ENCODE measurements at regions not wholly inside any gene's neighbourhood (a gene's known extent, or its start where the extent isn't known, plus 50 kb on each side); places are given as distances from the start of the nearest gene placed in this dataset.

DNA sequence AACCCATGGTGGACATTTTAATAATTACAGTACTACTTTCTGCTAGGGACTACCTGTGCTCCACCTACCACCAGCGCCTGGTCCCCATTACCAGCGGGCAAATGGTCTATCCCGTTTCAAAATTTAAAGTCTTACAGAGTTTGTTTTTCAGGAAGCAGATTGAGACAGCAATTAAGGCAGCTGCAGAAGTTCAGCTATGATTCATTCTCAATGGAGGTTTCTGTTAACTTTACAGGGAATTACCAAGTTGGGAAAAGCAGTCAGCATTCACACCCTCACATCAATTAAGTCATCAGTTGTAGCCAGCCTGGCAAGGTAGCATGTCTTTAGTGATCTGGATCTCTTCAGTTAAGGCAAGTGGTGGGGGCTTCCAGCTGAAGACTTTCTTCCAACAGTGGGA, 410.6 kb upstream of the DAB2 start:
- no peak for DNase-seq (ENCODE audit: low read depth in 2 of 2)
- H3K4me3 ChIP-seq (replicated peaks in 1 of 2; ENCODE audit: low read depth in 2 of 2, low read length in 2 of 2), result no peak overlapping the region
- TF ChIP-seq, protein P1, sequence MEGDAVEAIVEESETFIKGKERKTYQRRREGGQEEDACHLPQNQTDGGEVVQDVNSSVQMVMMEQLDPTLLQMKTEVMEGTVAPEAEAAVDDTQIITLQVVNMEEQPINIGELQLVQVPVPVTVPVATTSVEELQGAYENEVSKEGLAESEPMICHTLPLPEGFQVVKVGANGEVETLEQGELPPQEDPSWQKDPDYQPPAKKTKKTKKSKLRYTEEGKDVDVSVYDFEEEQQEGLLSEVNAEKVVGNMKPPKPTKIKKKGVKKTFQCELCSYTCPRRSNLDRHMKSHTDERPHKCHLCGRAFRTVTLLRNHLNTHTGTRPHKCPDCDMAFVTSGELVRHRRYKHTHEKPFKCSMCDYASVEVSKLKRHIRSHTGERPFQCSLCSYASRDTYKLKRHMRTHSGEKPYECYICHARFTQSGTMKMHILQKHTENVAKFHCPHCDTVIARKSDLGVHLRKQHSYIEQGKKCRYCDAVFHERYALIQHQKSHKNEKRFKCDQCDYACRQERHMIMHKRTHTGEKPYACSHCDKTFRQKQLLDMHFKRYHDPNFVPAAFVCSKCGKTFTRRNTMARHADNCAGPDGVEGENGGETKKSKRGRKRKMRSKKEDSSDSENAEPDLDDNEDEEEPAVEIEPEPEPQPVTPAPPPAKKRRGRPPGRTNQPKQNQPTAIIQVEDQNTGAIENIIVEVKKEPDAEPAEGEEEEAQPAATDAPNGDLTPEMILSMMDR (IDR thresholded peaks at IDR 0.05; ENCODE audit: low read depth, low read length), result no peak

DNA sequence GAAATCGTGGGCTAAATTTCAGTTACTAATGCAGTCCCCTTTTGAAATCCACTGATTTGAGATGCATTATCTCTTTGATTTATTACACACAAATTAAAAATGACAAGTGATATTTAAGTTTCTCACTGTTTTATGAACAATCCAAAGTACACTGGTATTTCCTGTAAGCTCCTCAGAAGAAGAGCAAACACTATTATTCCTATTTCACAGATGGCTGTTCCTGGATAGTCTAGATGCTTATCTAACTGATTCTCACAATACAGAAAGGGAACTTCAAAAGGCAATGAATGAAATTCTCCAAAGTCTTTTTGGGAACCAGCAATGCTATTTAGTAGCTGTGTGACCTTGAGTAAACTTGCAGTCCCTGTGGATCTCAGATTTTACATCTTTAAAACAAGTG, 404.7 kb upstream of the DAB2 start:
- TF ChIP-seq, protein P1 (IDR thresholded peaks at IDR 0.05; ENCODE audit: low read depth, low read length), result no peak
- DNase-seq (ENCODE audit: low read depth in 2 of 2), result no peak
- no peak overlapping the region for H3K4me3 ChIP-seq (replicated peaks in 1 of 2; ENCODE audit: low read depth in 2 of 2, low read length in 2 of 2)

DNA sequence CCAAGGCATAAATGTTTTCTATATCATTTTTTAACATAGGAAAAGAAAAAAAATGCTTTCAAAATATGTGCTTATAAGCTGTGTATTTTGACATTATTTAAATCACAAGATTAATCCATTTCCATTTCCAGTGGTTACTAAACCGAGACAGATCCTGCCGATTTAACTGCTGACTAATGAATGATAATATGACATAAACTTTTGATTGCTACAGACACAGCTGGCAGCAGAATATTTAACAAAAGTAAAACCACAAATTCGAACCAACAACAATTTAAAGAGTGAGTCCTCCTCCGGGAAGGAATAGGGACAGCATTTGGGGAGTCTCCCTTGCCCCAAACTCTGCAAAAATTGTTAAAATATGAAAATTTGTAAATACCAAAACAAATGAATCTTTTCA, 401.3 kb upstream of the DAB2 start:
- no peak overlapping the region for H3K4me3 ChIP-seq (replicated peaks in 1 of 2; ENCODE audit: low read depth in 2 of 2, low read length in 2 of 2)
- DNase-seq (ENCODE audit: low read depth in 2 of 2), result peak in 1 of 2 donors; percentile 17
- TF ChIP-seq, protein P1 (IDR thresholded peaks at IDR 0.05; ENCODE audit: low read depth, low read length), result no peak

DNA sequence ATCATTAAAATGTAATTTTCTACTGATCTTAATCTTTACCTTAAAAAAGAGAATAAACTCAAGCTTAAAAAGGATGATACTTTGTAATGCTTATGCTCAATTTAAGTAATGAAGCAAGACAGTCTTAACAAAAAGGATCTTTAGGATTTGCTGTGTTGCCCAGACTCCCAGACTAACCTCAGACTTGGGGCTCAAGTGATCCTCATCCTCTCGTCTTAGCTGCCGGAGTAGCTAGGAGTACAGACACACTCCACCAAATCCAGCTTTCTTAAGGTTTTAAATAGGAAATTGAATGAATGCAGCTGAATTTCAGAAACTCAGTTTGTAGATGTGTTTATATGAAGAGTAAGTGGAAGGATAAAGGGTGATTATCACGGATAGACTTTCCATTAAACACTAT, 400.5 kb upstream of the DAB2 start:
- TF ChIP-seq, protein P1 (IDR thresholded peaks at IDR 0.05; ENCODE audit: low read depth, low read length), result no peak
- no peak overlapping the region for H3K4me3 ChIP-seq (replicated peaks in 1 of 2; ENCODE audit: low read depth in 2 of 2, low read length in 2 of 2)
- DNase-seq (ENCODE audit: low read depth in 2 of 2), result no peak

DNA sequence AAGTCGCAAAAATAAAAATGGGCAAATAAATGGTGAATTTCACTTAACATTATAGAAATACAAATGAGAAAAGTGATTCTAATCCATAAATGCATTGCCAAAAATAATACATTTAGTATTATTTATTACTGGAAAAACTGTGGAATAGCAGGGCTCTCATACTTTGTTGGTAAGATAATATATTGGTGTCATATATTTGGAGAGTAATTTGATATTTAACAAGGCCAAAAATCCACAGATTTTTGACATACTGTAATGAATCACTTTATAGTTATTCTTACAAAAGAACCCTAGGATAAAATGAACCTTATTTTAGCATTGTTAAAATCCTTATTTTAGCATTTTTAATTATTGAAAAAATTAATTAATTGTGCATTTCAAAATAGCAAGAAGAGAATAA, 397.2 kb upstream of the DAB2 start:
- TF ChIP-seq, protein P1 (IDR thresholded peaks at IDR 0.05; ENCODE audit: low read depth, low read length), result no peak
- no peak for DNase-seq (ENCODE audit: low read depth in 2 of 2)
- H3K4me3 ChIP-seq (replicated peaks in 1 of 2; ENCODE audit: low read depth in 2 of 2, low read length in 2 of 2), result no peak overlapping the region

DNA sequence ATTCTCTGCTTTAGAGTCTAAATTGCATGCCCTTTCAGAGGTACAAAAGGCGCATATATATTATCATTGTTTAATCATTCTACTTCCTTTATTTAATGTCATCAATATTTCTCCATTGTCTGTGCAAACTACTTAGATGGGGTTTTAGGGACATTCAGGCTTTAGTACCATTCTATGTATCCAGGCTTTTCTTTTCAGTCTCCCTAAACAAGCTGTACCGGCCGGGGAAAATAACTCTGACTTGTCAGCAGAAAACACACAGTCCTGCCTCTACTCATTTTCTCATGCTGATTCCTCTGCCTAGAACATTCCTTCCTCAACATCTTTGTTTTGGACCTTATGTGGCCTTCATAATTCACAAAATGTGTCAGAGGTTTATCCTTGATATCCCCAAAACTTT, 392.1 kb upstream of the DAB2 start:
- no peak for DNase-seq (ENCODE audit: low read depth in 2 of 2)
- TF ChIP-seq, protein P1 (IDR thresholded peaks at IDR 0.05; ENCODE audit: low read depth, low read length), result no peak
- H3K4me3 ChIP-seq (replicated peaks in 1 of 2; ENCODE audit: low read depth in 2 of 2, low read length in 2 of 2), result no peak overlapping the region

DNA sequence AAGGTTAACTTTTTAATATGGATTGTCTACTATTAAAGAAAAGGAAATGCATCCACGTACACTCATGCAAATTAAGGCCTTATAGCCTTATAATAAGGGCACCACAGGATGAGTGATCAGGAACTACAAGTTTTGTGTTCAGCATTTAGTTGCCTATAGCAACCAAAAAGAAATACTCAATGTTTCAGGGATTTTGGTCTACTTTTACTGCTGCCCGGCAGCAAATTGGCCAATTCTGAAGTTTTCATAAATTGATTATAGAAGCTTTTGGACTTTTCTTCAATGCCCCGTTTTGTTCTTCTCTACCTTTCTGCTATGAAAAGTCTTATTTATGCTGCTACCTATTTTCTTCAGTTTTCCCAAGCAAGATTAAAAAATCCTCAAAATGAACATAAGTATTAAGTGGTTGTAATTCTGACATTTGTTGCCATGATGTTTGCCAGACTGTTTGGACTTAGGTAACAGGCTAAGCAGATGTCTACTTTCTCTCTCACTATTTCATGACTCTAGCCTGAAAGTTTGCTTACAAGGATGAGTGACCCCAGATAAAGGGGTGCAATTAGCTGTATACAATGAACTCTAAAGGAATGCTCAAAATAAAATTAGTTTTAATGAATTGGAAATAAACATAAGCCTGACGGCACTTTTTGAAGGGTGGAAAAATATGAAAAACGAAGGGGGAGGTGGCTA, 391.5 kb upstream of the DAB2 start:
- TF ChIP-seq, protein P1 (IDR thresholded peaks at IDR 0.05; ENCODE audit: low read depth, low read length), result no peak
- DNase-seq (ENCODE audit: low read depth in 2 of 2), result no peak
- H3K4me3 ChIP-seq (replicated peaks in 1 of 2; ENCODE audit: low read depth in 2 of 2, low read length in 2 of 2), result no peak overlapping the region
